ENCODE measurements at regions not wholly inside any gene's neighbourhood (a gene's known extent, or its start where the extent isn't known, plus 50 kb on each side); places are given as distances from the start of the nearest gene placed in this dataset.

- Histone ChIP-seq H3K27me3 (ENCODE audit: control insufficient read depth, low read length) (no peaks in the 10 kb centered on the region), H3K36me3 (ENCODE audit: control insufficient read depth, low read length) (no peaks in the 10 kb centered on the region), H3K9me3 (ENCODE audit: control insufficient read depth, insufficient read depth, low read length) (no peaks in the 10 kb centered on the region), H3K27ac (ENCODE audit: low read depth, low read length) (no peak overlapping the region), H3F3A (ENCODE audit: control insufficient read depth, insufficient read depth) (no peaks in the 10 kb centered on the region), H3K4me3 (ENCODE audit: low read length) (no peak overlapping the region), H3K4me2 (ENCODE audit: low read length) (no peak overlapping the region), H3K79me2 (ENCODE audit: control insufficient read depth, low read length) (no peaks in the 10 kb centered on the region), H3K9me2 (replicated peaks; ENCODE audit: control insufficient read depth, low read length) (no peaks in the 10 kb centered on the region), H3K4me1 (ENCODE audit: control insufficient read depth, low read length) (peaks cover 30% of the 10 kb centered on the region), H4K20me1 (ENCODE audit: control insufficient read depth, insufficient read depth, low read depth, low read length) (no peaks in the 10 kb centered on the region)
- TF ChIP-seq EZH2phosphoT487 (IDR thresholded peaks at IDR 0.05; ENCODE audit: borderline replicate concordance, low read length) = no peak
- TF ChIP-seq CTCF (IDR thresholded peaks at IDR 0.05; ENCODE audit: low read depth, low read length, poor library complexity, severe bottlenecking) = no peak
Measured at GRCh38 chr15:88391006-88391405, 76.2 kb downstream of the MRPL46 start.

GRCh38 chr15:88390164-88390901 is 76.9 kb downstream of the MRPL46 start:
- no peak overlapping the region for H3K27ac ChIP-seq (ENCODE audit: low read depth, low read length)
- no peaks in the 10 kb centered on the region for H3K79me2 ChIP-seq (ENCODE audit: control insufficient read depth, low read length)
- no peak overlapping the region for H3K4me3 ChIP-seq (ENCODE audit: low read length)
- no peaks in the 10 kb centered on the region for H3K9me2 ChIP-seq (replicated peaks; ENCODE audit: control insufficient read depth, low read length)
- no peaks in the 10 kb centered on the region for H3K9me3 ChIP-seq (ENCODE audit: control insufficient read depth, insufficient read depth, low read length)
- TF ChIP-seq EZH2phosphoT487 (IDR thresholded peaks at IDR 0.05; ENCODE audit: borderline replicate concordance, low read length) (no peak), CTCF (IDR thresholded peaks at IDR 0.05; ENCODE audit: low read depth, low read length, poor library complexity, severe bottlenecking) (no peak)
- H3K4me2 ChIP-seq (ENCODE audit: low read length) = no peak overlapping the region
- H3K4me1 ChIP-seq (ENCODE audit: control insufficient read depth, low read length) = peaks cover 26% of the 10 kb centered on the region
- H3F3A ChIP-seq (ENCODE audit: control insufficient read depth, insufficient read depth) = no peaks in the 10 kb centered on the region
- no peaks in the 10 kb centered on the region for H3K27me3 ChIP-seq (ENCODE audit: control insufficient read depth, low read length)
- H4K20me1 ChIP-seq (ENCODE audit: control insufficient read depth, insufficient read depth, low read depth, low read length) = no peaks in the 10 kb centered on the region
- H3K36me3 ChIP-seq (ENCODE audit: control insufficient read depth, low read length) = no peaks in the 10 kb centered on the region

GRCh38 chr15:88389120-88389519 is 78.1 kb downstream of the MRPL46 start:
- Histone ChIP-seq H3K79me2 (ENCODE audit: control insufficient read depth, low read length) (no peaks in the 10 kb centered on the region), H3K27ac (ENCODE audit: low read depth, low read length) (no peak overlapping the region), H3K4me3 (ENCODE audit: low read length) (no peak overlapping the region), H3K27me3 (ENCODE audit: control insufficient read depth, low read length) (no peaks in the 10 kb centered on the region), H3K36me3 (ENCODE audit: control insufficient read depth, low read length) (no peaks in the 10 kb centered on the region), H3F3A (ENCODE audit: control insufficient read depth, insufficient read depth) (no peaks in the 10 kb centered on the region), H3K9me3 (ENCODE audit: control insufficient read depth, insufficient read depth, low read length) (no peaks in the 10 kb centered on the region), H4K20me1 (ENCODE audit: control insufficient read depth, insufficient read depth, low read depth, low read length) (no peaks in the 10 kb centered on the region), H3K9me2 (replicated peaks; ENCODE audit: control insufficient read depth, low read length) (no peaks in the 10 kb centered on the region), H3K4me2 (ENCODE audit: low read length) (no peak overlapping the region), H3K4me1 (ENCODE audit: control insufficient read depth, low read length) (peaks cover 17% of the 10 kb centered on the region)
- TF ChIP-seq EZH2phosphoT487 (IDR thresholded peaks at IDR 0.05; ENCODE audit: borderline replicate concordance, low read length) (no peak), CTCF (IDR thresholded peaks at IDR 0.05; ENCODE audit: low read depth, low read length, poor library complexity, severe bottlenecking) (no peak)

All from DOHH2 (cell line).